ENCODE measurements at regions not wholly inside any gene's neighbourhood (a gene's known extent, or its start where the extent isn't known, plus 50 kb on each side); places are given as distances from the start of the nearest gene placed in this dataset.

- DNase-seq, result no peak
- intact Hi-C loops (cut with DNase I), result no loop called here
- H3K27me3 ChIP-seq, result no peaks in the 10 kb centered on the region
- no peaks in the 10 kb centered on the region for H3K36me3 ChIP-seq
- H3K4me1 ChIP-seq (ENCODE audit: insufficient read depth), result no peaks in the 10 kb centered on the region
- TF ChIP-seq EP300 (IDR thresholded peaks at IDR 0.05), result no peak
- TF ChIP-seq POLR2A (IDR thresholded peaks at IDR 0.05), result no peak
- TF ChIP-seq, protein P1, sequence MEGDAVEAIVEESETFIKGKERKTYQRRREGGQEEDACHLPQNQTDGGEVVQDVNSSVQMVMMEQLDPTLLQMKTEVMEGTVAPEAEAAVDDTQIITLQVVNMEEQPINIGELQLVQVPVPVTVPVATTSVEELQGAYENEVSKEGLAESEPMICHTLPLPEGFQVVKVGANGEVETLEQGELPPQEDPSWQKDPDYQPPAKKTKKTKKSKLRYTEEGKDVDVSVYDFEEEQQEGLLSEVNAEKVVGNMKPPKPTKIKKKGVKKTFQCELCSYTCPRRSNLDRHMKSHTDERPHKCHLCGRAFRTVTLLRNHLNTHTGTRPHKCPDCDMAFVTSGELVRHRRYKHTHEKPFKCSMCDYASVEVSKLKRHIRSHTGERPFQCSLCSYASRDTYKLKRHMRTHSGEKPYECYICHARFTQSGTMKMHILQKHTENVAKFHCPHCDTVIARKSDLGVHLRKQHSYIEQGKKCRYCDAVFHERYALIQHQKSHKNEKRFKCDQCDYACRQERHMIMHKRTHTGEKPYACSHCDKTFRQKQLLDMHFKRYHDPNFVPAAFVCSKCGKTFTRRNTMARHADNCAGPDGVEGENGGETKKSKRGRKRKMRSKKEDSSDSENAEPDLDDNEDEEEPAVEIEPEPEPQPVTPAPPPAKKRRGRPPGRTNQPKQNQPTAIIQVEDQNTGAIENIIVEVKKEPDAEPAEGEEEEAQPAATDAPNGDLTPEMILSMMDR (IDR thresholded peaks at IDR 0.05), result no peak
- WGBS, 3 donors, result 44 to 57% (median 54%) methylated on average over 4 of the region's 4 CpGs
- H3K4me3 ChIP-seq, result no peak overlapping the region
- H3K9me3 ChIP-seq, result no peaks in the 10 kb centered on the region
- H3K27ac ChIP-seq, result no peak overlapping the region
Measured at GRCh38 chr2:220847589-220847988, 724.5 kb downstream of the EPHA4 start.

GRCh38 chr2:220849433-220849832 is 722.7 kb downstream of the EPHA4 start:
- WGBS, 3 donors, result 89 to 95% (median 93%) methylated on average over 5 of the region's 5 CpGs
- no peak overlapping the region for H3K27ac ChIP-seq
- intact Hi-C loops (cut with DNase I), result no loop called here
- no peak for DNase-seq
- H3K4me3 ChIP-seq, result no peak overlapping the region
- H3K36me3 ChIP-seq, result no peaks in the 10 kb centered on the region
- no peaks in the 10 kb centered on the region for H3K9me3 ChIP-seq
- TF ChIP-seq, protein P1 (IDR thresholded peaks at IDR 0.05), result no peak
- TF ChIP-seq EP300 (IDR thresholded peaks at IDR 0.05) (no peak), POLR2A (IDR thresholded peaks at IDR 0.05) (no peak)
- H3K27me3 ChIP-seq, result no peaks in the 10 kb centered on the region
- H3K4me1 ChIP-seq (ENCODE audit: insufficient read depth), result no peaks in the 10 kb centered on the region

- H3K4me1 ChIP-seq (ENCODE audit: insufficient read depth), result no peaks in the 10 kb centered on the region
- no peaks in the 10 kb centered on the region for H3K9me3 ChIP-seq
- H3K27me3 ChIP-seq, result no peaks in the 10 kb centered on the region
- H3K27ac ChIP-seq, result no peak overlapping the region
- no peak overlapping the region for H3K4me3 ChIP-seq
- TF ChIP-seq EP300 (IDR thresholded peaks at IDR 0.05) (no peak), POLR2A (IDR thresholded peaks at IDR 0.05) (no peak)
- TF ChIP-seq, protein P1 (IDR thresholded peaks at IDR 0.05), result no peak
- intact Hi-C loops (cut with DNase I), result no loop called here
- 90 to 94% (median 92%) methylated on average over 3 of the region's 3 CpGs for whole genome bisulfite sequencing, 3 donors
- no peak for DNase-seq
- no peaks in the 10 kb centered on the region for H3K36me3 ChIP-seq
Measured at GRCh38 chr2:220850116-220850515, 722.0 kb downstream of the EPHA4 start.

DNA sequence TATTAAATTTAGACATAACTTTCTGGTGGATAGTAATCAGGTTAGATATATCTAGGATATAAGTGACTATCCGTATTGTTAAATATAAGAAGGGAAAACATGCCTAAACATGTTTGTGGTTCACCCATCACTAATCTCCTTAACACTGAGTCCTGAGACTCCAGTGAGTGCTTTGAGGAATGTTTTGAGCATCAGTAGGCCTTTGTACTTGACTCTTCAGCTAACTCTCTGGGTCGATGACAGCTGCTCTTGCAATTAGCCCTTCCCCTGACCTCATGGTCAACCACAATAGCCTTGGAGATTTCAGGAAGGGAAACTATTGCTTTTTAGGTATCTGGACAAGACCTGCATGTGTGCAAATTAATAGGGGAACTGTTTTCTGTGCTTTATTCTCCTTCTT is 716.8 kb downstream of the EPHA4 start:
- intact Hi-C loops (cut with DNase I), result no loop called here
- H3K27ac ChIP-seq, result no peak overlapping the region
- no peak overlapping the region for H3K4me3 ChIP-seq
- no peaks in the 10 kb centered on the region for H3K9me3 ChIP-seq
- DNase-seq, result no peak
- no peaks in the 10 kb centered on the region for H3K36me3 ChIP-seq
- no peaks in the 10 kb centered on the region for H3K27me3 ChIP-seq
- WGBS, 3 donors, result 43 to 49% (median 49%) methylated on average over 2 of the region's 2 CpGs
- H3K4me1 ChIP-seq (ENCODE audit: insufficient read depth), result no peaks in the 10 kb centered on the region
- TF ChIP-seq, protein P1 (IDR thresholded peaks at IDR 0.05), result no peak
- no peak for TF ChIP-seq POLR2A (IDR thresholded peaks at IDR 0.05)
- TF ChIP-seq EP300 (IDR thresholded peaks at IDR 0.05), result no peak

- no peak for DNase-seq
- Histone ChIP-seq H3K27me3 (no peaks in the 10 kb centered on the region), H3K4me1 (ENCODE audit: insufficient read depth) (no peaks in the 10 kb centered on the region), H3K4me3 (no peak overlapping the region), H3K27ac (no peak overlapping the region), H3K36me3 (no peaks in the 10 kb centered on the region), H3K9me3 (no peaks in the 10 kb centered on the region)
- WGBS, 3 donors, result 87 to 90% (median 88%) methylated on average over 2 of the region's 2 CpGs
- TF ChIP-seq EP300 (IDR thresholded peaks at IDR 0.05), result no peak
- TF ChIP-seq, protein P1 (IDR thresholded peaks at IDR 0.05), result no peak
- no peak for TF ChIP-seq POLR2A (IDR thresholded peaks at IDR 0.05)
- intact Hi-C loops (cut with DNase I), result no loop called here
Measured at GRCh38 chr2:220856486-220856885, 715.6 kb downstream of the EPHA4 start.
